ENCODE measurements at regions not wholly inside any gene's neighbourhood (a gene's known extent, or its start where the extent isn't known, plus 50 kb on each side); places are given as distances from the start of the nearest gene placed in this dataset.

DNA sequence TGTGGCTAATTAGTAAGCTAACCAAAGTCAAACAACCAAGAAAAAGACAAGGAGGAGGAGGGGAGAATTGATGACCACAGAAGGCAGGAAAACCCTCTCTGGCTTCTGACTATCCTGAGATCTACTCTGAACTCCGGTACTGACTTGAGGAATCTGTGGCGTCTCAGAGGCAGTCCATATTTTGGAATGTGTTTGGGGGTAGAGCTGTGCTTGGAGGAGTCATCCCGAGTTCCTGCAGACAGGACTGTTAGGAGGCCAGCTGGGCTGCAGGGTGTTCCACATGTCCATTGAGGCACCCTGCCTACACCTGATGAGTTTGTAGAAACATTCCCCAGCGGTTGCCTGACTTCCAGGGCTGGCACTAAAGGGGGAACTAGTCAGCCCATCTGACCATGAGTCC is 91.6 kb downstream of the PLCE1 start:
- TF ChIP-seq, protein P1, sequence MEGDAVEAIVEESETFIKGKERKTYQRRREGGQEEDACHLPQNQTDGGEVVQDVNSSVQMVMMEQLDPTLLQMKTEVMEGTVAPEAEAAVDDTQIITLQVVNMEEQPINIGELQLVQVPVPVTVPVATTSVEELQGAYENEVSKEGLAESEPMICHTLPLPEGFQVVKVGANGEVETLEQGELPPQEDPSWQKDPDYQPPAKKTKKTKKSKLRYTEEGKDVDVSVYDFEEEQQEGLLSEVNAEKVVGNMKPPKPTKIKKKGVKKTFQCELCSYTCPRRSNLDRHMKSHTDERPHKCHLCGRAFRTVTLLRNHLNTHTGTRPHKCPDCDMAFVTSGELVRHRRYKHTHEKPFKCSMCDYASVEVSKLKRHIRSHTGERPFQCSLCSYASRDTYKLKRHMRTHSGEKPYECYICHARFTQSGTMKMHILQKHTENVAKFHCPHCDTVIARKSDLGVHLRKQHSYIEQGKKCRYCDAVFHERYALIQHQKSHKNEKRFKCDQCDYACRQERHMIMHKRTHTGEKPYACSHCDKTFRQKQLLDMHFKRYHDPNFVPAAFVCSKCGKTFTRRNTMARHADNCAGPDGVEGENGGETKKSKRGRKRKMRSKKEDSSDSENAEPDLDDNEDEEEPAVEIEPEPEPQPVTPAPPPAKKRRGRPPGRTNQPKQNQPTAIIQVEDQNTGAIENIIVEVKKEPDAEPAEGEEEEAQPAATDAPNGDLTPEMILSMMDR (IDR thresholded peaks at IDR 0.05) = no peak
- TF ChIP-seq EP300 (IDR thresholded peaks at IDR 0.05) (no peak), POLR2A (IDR thresholded peaks at IDR 0.05) (no peak)
